Adrenal gland (tissue), 5 donors: ENCODE measurements at regions not wholly inside any gene's neighbourhood (a gene's known extent, or its start where the extent isn't known, plus 50 kb on each side); places are given as distances from the start of the nearest gene placed in this dataset.
"Not testable (repeated sequence)": the region's sequence is repeated elsewhere in the genome, so short reads cannot be mapped to it uniquely, and the experiment has no call there.

Source experiments
- CTCF ChIP-seq, 6 experiments: fragments of 450-650 bp in 4 of 6; fragments of 200-600 bp in 2 of 6; sonication (generic) in 1 of 6; IDR thresholded peaks; 1 replicate in 5 of 6; 2 replicates in 1 of 6; pipeline versions ENCODE4 v1.5.1 to v1.8.0; 2016 to 2021; ENCODE audit warnings: antibody characterized with exemption in 6 of 6, mild to moderate bottlenecking in 2 of 6, moderate library complexity in 1 of 6
- POLR2A ChIP-seq, 2 donors: fragments of 450-650 bp; IDR thresholded peaks; one replicate each; pipeline ENCODE4 v1.6.1; 2017; ENCODE audit warnings: antibody characterized with exemption in 2 of 2, mild to moderate bottlenecking in 2 of 2, moderate library complexity in 1 of 2
- donor health status: DM: no; HTN: no; CAD: no.

DNA sequence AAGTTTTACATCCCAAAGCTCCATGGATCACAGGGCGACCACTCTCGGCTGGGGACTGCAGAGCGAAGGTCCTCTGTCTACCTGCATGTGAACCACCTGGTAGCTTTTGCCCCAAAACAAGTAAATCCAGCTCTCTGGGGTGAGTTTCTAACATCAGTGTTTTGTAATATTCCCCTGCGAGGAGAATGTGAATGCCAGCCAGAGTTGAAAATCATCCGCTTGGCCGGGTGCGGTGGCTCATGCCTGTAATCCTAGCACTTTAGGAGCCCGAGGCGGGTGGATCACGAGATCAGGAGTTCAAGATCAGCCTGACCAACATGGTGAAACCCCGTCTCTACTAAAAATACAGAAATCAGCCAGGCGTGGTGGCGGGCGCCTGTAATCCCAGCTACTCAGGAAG lies 89.9 kb upstream of the SEC14L1 start:
- TF ChIP-seq CTCF, POLR2A (IDR thresholded peaks at IDR 0.05): not testable (repeated sequence)
